GM21528 (cell line): ENCODE measurements at regions not wholly inside any gene's neighbourhood (a gene's known extent, or its start where the extent isn't known, plus 50 kb on each side); places are given as distances from the start of the nearest gene placed in this dataset.

Source experiments
- ATAC-seq: cut with Tn5 transposase; IDR thresholded peaks from one replicate; pipeline ENCODE4 v1.9.1; 2021; ENCODE audit warnings: mild to moderate bottlenecking, moderate library complexity; ENCODE audit not compliant: unreplicated experiment, low FRiP score

- ATAC-seq, result no peak
These were observed 429.9 kb downstream of the MTX2 start for GRCh38 chr2:176699098-176699497.

DNA sequence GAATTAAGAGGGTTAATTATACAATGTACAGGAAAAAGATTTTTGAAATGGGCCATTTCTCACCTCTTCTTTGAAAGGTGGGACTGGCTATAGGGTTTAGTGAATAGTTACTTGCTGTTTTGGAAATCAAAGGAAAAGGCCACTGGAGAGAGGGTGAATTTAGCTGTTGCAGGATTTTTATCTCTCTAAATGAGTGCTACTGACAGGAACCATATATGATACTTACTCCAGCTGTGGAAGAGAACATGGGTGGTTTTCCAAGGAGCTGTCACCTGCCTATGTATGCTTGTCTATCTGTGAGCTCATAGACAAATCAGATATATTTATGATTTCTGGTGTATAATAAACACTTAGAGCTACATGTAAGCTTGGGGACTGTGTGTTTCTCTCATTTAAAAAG lies 430.4 kb downstream of the MTX2 start:
- ATAC-seq, result no peak

- ATAC-seq, result no peak
These were observed 432.9 kb downstream of the MTX2 start for GRCh38 chr2:176702131-176702530.

DNA sequence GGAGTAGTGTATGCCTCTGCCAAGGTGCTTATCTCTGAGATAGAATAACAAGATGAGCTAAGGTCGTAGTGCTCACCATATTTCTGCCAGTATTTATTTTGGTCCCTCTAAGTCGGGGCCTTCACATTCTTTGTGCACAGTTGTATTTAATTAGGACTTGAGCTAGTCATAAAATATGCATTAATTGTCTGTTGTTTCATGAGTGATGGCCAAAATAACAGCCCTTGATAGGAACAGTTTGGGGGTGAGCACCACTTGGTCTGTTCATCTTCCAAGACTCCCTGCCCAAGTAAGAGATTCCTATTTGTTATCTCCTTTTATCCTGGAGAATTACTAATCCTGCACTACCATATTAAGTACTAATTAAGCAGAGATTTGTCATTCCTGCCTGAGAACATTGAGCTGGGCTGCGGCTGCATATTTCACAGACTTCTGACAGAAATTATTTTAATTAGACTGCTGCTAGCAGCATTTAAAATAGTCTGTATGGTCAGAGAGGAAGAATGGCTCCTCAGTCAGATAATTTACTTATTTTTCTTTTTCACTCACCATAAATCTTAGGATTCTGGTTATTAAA lies 435.1 kb downstream of the MTX2 start:
- ATAC-seq, result no peak

DNA sequence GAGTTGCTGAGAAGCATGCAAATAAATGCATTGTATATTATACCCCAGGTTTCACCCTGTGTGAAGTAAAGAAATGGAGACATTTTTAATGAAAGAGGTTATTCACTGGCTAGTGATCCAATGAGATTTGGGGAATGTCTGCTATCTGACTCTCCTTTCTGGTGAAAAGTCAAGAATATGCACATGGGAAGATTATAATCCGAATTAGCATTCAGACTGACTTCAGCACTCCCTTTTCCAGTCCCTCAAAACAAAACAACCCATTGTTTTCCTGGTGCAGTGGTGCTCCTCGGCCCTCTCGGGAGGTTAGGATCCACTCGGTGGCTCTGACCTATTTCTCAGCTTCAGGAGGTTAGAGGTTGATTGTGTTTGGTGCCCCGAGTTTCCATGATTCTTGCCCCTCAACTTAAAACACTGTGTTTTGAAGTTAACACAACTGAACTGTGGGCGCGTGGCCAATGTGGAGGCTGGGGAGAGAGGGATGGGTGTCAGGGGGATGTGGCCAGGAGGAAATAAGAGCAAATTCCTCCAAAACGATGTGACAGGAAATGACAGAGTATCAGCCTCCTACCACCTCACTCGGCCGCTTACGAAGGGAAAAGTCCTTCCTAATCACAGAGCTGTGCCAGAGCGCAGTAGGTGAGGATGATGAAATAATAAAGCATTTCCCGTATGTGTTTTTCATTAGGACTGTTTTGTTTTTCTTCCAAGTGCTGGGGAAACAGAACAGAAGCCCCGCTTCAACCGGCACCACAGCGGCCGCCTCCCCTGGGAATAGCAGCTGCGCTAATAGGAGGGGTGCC lies 440.1 kb downstream of the MTX2 start:
- no peak for ATAC-seq

GRCh38 chr2:176709991-176710390 lies 440.7 kb downstream of the MTX2 start:
- no peak for ATAC-seq

GRCh38 chr2:176710657-176711186 lies 441.5 kb downstream of the MTX2 start:
- ATAC-seq, result no peak

DNA sequence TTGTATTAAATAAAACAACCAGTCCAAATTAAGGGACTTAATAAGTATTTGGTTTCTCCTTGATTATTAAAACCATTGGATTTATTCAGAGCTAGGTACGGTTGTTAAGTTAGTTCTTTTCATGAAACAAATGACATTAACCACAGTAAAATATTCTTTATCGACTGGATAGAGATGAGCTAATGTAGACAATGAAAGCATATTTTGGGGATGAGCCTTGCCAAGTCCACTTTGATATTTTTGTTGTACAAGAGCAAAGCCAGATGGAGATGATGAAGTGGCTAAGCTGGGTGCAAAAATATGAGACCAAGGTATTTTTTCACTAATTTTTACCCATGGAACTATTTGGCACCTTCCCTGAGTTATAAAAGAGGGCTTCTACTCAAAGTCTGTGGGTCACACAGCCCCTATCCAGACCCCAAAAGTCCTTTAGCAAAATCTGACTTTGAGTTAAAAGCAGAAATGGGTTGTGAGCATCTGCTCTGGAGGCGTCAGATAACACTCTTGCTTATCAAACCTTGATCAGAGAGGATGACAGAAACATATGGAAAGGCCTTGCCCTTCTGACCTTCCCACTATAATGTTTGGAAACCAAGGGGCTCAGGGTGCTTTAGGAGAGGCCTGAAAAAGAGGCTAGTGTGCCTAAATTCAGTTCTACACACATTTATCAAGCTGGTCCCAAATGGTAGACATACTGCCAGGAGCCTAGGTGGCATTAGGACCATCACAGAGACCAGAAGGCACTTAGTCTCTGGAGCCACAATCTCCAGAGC lies 456.8 kb downstream of the MTX2 start:
- no peak for ATAC-seq

DNA sequence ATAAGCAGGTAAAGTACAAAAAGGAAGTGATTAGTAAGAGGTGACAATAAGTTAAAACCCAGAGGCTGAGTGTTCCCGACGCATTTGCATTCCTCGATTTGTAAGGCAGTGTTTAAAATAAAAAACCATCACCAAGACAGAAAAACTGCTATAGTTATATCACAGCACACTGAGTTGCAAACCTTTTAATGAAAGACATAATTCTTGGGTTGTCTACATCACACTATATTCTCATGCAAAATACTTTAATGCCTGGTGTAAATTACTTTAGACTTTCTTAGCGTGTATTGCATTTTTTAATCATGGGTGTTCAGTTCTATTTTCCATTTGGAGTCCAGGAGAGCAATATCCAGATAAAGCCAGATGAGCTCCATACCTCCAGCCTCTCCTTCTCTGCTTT lies 458.5 kb downstream of the MTX2 start:
- ATAC-seq, result no peak

- ATAC-seq, result no peak
These were observed 460.7 kb downstream of the MTX2 start for GRCh38 chr2:176729706-176730569.

DNA sequence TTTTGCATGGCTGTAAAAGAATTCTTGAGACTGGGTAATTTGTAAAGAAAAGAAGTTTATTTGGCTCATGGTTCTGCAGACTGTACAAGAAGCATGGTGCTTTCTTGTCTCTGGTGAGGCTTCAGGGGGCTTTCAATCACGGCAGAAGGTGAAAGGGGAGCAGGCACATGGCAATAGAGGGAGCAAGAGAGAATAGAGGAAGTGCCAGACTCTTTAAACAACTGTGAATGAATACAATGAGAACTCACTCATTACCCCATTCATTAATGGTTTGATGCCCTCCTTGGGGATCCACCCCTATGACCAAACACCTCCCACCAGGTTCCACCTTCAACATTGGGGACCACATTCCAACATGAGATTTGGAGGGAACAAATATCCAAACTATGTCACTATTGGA lies 463.5 kb downstream of the MTX2 start:
- ATAC-seq, result no peak

DNA sequence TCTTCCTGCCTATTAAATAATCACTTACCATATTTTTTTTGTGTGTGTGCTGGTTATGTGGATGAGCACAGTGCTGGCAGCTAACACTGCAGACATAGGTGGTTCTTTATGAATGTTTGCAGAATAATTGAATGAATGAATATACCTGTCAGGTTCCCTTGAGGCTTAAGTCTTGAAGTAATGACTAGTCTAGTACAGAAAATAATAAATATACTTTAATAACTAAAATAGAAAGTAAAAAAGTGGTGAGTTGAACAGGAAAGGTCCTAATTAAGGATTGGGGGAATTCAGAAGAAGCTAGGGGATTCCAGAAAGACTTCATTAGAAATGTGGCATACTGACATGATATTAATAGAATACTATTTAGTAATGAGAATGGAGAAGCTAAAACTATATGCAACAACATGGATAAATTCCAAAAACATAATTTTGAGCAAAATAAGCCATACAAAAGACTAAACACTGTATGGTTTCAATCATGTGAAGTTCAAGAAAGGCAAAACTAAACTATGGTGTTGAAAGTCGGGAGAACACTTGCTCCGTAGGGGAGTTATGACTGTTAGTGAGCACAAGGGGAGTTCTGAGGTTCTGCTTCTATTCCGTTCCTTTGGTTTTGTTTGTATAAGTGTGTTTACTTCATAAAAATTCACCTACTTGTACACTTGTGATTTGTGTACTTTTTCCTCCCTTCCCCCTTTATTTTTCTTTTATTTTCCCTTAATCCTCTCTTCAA lies 464.6 kb downstream of the MTX2 start:
- no peak for ATAC-seq

GRCh38 chr2:176734868-176735267 lies 465.6 kb downstream of the MTX2 start:
- no peak for ATAC-seq

DNA sequence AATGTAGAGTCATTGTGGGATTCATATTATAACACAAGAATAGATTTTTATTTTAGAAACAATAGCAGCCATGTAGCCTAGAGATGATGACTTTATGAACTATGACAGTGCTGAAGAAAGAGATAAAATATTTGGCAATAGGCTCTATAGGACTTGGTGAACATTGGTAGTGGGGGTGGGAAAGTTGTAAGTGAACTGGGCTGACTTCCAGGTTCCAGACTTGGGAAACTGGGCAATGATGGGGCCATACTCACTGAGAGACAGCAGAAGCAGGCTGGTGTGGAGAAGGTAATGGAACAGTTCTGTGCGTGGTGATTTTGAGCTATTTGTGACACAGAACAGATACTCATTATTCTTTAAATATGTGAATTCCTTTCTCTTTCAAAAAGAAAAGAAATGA lies 470.3 kb upstream of the HNRNPA3 start:
- no peak for ATAC-seq

GRCh38 chr2:176743671-176744070 lies 468.9 kb upstream of the HNRNPA3 start:
- ATAC-seq, result no peak

GRCh38 chr2:176744146-176744545 lies 468.4 kb upstream of the HNRNPA3 start:
- ATAC-seq, result no peak

DNA sequence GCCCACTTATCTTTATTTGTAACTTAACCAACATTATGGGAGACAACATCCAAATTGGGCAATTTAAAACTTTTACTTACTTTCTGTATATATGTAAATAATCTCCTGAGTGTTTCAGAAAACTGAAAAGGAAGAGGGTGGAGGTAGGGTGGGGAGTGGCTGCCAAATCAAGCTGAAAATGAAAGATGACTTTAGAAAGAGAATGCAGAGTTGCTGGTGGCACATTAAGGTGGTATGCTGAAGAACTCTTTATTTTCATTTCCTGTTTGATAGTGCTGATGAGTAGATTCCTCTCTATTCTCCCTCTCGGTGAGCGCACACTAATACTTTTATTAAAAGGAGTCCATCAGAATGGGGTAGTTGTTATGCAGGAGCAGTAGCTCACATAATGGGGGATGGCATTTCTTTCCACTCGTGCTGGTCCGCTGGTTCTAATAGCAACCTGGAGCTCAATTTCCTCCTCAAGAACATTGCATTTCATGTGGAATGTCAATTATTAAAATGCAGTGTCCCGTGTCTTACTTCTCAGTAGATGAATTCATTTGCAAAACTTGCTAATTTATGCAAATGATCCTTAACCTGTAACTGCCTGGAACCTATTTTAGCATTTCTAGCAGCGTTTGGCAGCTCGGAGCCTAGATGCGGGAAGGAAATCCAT lies 466.9 kb upstream of the HNRNPA3 start:
- ATAC-seq, result no peak

- ATAC-seq, result no peak
These were observed 466.2 kb upstream of the HNRNPA3 start for GRCh38 chr2:176746411-176746810.

DNA sequence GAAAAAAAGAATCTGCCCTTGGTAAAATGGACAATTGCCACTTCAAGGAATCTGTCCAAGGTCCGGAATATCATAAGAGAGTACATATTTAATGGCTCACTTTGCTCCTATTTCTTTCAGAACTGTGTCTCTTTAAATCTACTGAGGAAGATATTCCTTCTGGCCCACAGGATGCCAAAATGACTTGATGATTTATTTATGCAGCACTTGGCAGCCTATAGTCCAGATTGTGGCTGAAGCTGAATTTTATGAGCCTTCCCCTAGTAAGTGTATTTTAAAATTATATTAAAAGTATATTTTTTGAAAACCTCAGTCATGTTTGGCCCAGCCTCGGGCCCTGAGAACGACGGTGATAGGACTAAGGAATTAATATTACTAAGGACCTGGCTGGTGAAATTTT lies 465.1 kb upstream of the HNRNPA3 start:
- no peak for ATAC-seq
